Hematopoietic multipotent progenitor cell treated with erythropoietin and hydrocortisone succinate and interleukin-3 and kit ligand, for 17 days (in vitro differentiated cells): ENCODE measurements at regions not wholly inside any gene's neighbourhood (a gene's known extent, or its start where the extent isn't known, plus 50 kb on each side); places are given as distances from the start of the nearest gene placed in this dataset.
"Not testable (repeated sequence)": the region's sequence is repeated elsewhere in the genome, so short reads cannot be mapped to it uniquely, and the experiment has no call there.

Source experiments
- DNase-seq: peaks from one replicate; pipeline ENCODE4 v3.0.0-alpha.2; 2015; ENCODE audit warnings: low spot score

DNA sequence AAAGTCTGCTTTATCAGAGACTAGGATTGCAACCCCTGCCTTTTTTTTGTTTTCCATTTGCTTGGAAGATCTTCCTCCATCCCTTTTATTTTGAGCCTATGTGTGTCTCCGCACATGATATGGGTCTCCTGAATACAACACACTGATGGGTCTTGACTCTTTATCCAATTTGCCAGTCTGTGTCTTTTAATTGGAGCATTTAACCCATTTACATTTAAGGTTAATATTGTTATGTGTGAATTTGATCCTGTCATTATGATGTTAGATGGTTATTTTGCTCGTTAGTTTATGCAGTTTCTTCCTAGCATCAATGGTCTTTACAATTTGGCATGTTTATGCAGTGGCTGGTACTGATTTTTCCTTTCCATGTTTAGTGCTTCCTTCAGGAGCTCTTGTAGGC is 84.0 kb upstream of the B3GAT1 start:
- DNase-seq = not testable (repeated sequence)

DNA sequence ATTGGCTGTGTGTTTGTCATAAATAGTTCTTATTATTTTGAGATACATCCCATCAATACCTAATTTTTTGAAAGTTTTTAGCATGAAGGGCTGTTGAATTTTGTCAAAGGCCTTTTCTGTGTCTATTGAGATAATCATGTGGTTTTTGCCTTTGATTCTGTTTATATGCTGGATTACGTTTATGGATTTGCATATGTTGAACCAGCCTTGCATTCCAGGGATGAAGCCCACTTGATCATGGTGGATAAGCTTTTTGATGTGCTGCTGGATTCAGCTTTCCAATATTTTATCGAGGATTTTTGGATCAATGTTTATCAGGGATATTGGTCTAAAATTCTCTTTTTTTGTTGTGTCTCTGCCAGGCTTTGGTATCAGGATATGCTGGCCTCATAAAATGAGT is 82.4 kb upstream of the B3GAT1 start:
- not testable (repeated sequence) for DNase-seq

DNA sequence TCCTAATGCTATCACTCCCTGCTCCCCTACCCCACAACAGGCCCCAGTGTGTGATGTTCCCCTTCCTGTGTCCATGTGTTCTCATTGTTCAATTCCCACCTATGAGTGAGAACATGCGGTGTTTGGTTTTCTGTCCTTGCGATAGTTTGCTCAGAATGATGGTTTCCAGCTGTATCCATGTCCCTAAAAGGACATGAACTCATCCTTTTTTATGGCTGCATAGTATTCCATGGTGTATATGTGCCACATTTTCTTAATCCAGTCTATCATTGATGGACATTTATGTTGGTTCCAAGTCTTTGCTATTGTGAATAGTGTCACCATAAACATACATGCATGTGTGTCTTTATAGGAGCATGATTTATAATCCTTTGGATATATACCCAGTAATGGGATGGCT is 80.4 kb upstream of the B3GAT1 start:
- DNase-seq = not testable (repeated sequence)

DNA sequence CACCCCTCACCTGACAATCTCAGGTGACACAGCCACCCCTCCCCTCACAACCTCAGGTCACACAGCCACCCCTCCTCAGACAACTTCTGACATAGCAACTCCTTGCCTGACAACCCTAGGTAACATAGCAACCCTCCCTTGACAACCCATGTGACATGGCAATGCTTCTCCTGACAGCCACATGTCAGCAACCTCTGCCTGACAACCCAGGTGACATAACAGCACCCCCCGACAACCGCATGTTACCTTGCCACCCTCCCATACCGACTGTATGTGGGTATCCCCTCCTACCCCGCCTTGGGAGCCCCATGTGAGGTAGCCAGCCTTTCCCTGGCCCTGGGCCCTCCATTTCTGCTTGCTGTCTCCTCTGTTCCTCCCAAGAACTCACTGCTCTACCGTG is 77.7 kb upstream of the B3GAT1 start:
- DNase-seq = no peak

DNA sequence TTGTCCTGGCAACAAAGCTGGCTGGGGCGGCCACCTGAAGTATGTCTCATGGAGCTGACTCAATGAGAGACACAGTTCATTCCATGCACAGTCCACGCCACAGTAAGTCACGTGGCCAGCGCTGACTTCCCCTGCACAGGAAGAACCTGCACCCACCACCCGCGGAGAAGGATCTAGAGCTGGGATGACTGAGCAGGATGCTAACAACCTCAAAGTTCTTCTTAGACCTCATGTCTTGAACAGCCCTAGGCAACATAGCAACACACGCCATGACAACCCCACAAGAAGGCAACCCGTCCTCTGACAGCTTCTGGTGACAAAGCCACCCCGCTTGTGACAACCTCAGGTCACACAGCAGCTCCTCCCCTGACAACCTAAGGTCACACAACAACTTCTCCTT is 76.9 kb upstream of the B3GAT1 start:
- DNase-seq = no peak

DNA sequence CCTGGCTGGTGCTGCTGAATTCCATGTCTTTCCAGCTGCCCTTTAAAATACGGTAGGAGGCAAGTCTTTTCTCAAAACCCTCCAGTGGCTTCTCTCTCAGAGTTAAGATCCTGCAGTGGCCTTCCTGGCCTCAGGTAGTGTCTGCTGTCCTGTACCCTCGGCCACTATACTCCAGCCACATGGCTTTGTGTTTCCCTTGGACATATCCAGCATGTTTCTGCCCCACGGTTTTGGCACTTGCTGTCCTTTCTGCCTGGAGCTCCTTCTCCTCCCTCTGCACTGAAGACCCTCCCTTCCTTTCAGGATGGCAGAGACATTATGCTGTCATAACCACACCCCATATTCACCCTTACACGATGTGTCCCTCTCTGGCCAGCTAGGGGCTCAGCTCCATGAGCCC is 76.5 kb upstream of the B3GAT1 start:
- DNase-seq = no peak

DNA sequence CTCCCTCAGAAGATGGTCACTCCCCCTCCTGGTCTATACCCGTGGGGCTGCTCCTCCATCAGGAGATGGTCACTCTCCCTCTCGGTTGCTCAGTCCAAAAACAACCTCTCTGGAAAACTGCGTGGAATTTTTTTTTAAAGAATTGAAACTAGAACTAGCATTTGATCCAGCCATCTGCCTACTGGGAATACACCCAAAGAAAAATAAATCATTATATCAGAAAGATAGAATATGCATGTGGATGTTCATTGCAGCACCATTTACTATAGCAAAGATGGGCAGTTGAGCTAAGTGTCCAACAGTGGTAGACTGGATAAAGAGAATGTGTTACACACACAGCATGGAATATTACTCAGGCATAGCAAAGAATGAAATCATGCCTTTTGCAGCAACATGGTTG is 75.7 kb upstream of the B3GAT1 start:
- DNase-seq = no peak

DNA sequence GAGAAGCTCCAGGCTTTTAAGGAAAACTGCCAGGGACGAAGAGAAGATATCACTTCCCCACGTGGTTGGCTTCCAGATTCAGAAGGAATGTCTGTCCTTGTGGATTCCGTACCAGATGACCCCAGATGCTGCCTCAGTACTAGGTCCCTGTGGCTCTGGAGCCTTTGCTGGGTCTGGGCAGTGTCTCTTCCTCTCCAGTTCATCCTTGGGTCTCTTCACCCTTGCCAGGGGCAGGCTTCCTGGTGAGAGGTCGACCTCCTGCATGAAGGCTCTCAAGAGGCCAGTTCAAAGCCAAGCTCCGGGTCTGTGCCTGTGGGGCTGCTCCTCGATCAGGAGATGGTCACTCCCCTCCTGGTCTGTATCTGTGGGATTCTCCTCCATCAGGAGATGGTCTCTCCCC is 74.7 kb upstream of the B3GAT1 start:
- no peak for DNase-seq

DNA sequence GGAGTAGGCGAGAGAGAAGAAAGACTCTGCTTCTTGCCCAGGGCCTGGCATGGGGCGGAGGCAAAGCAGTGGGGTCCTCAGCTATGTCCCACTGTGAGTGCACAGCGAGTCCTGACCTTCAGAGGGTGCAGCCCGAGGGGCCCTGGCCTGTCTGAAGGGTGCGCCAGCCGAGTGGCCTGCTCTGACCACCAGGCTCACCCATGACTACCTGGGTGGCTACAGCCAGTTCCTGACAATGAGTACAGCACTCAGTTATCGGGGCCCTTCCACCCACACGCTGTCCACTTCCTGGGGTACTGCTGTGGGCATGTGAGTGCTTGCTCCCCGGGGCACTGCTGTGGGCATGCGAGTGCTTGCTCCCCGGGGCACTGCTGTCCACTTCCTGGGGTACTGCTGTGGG is 74.1 kb upstream of the B3GAT1 start:
- DNase-seq = no peak

DNA sequence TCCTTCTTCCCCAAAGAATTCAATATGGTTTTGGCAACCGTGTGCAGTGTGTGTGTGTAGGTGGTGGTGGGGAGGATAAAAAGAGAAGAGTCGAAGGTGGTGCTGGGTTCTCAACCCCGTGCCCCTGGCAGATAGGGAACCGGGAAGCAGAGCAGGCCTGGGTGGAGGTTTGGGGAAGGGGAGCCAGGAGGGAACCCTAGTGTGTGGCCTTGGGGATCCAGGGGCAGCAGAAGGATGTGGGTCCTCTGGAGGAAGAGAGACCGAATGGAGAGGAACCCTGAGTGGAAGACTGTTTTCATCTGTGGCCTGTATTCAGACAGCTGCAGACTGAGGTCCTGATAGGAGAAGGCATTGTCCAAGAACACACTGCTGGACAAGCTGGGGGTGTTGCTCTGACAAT is 73.3 kb upstream of the B3GAT1 start:
- DNase-seq = no peak

DNA sequence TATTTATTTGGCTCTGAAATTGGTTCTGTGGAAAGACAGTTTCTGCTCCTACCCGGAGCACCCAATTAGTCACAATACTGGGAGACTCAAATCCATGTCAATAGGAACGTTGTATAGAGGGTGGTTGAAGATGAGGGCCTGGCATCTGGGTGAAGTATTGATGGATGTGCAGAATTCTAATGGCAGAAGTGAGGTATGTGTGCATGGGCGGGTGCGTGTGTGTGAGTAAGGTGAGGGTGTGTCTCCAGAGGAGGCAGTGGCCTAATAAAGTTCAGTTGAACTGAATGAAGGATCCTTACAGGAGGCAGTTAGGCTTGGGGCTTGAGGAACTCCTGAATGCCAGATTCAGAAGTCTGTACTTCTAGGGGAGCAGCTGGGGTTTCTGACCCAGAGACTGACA is 71.8 kb upstream of the B3GAT1 start:
- DNase-seq = no peak

DNA sequence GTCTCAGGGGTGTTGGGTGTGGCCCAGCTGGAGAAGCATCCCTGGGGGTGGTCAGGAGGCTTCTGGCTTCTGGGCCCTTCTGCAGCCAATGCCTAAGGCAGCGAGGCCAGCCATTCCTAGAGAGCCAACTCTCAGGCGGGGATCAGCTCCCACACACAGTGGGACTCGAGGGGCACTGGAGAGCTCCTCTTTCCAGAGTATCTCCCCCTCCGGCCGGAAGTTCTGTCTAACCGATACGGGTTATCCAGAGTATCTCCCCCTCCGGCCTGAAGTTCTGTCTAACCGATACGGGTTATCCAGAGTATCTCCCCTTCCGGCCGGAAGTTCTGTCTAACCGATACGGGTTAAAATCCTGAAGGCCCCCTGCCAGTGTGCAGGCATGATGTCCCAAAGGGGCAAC is 71.2 kb upstream of the B3GAT1 start:
- DNase-seq = no peak

DNA sequence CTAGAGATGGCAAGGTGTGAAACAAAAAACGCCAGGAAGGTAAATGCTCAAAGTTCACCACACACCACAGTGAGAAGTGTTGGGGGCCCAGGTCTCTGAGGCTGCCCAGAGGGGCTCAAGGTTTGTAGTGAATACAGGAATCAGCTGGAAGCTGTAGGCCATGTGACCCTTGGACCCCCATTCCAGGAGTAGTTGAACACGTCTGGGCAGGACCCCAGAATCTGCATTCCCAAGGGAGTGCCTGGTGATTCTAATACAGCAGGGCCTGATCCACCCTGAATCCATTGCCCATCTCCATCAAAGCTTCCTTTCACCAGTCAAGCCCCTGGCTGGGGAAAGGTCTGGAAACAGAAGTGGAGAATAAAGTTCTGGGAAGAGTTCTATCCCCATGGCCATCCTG is 70.8 kb upstream of the B3GAT1 start:
- DNase-seq = no peak

DNA sequence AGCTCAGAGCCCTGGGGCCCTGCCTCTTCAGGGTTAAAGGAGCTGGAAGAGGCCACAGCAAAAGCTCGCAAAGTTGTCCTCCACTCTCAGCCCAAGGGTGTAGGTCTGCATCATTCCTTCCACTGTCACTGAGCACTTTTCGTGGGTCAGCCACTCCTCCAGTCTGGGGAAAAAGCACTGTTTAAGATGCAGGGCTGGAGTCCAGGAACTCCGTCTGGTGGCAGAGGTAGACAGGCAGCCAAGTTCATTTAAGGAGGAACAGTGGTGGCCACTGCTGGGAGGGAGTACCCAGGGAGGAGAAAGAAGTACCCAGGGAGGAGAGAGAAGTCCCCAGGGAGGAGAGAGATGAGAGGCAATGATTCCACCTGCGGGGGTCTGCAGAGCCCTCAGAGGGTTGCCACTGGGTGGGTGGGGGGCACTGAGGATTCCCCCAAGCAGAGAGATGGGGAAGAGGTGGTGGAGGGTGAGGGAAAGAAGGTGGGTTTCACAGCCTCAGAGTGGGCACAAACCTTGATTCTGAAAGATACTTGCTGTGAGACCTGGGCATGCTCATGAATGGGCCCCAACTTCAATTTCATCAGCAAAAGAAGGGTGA is 70.0 kb upstream of the B3GAT1 start:
- no peak for DNase-seq

DNA sequence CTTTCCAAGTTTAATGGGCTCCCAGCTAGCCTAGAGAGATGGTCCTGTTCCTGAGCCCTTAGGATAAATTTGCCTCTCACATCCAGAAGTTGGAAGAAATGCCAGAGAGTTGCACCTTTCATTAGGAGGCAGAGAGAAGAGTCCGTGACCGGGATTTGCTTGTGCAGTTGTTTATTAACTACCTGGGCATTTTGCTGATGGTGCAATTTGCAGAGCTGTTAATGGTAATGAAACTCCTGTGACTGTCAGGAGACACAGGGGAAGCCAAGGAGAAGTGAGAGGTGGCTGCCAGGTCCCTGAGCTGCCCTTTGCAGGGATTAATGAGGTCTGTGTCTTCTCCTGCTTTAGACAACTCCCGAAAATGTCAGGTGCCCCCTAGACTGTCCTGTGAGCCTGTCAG is 69.1 kb upstream of the B3GAT1 start:
- no peak for DNase-seq

DNA sequence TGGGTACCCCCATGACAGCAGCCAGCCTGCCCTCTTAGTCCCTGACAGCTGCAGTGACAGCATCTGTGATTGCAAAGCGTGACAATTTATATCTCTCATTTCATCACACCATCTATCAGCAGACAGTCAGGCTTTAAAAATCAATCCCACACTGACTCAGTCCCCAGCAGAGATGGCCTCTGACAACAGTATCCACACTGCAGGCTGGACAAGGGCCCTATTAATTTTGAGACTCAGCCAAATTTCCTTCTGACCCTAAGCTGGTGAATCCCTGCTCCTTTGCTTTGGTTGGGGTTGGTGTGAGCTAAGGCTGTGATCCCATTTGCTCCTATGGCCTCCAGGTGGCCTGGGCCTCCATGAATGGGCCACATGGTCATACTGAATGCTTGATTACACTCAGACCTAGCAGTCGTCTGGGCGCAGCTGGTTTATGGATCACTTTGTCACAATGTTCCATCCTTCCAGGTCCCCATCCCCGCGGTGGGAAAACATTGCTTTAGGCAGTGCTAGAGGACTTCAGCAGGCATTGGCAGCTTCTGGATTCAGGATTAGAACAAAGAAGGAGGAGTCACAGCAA is 68.2 kb upstream of the B3GAT1 start:
- DNase-seq = no peak

DNA sequence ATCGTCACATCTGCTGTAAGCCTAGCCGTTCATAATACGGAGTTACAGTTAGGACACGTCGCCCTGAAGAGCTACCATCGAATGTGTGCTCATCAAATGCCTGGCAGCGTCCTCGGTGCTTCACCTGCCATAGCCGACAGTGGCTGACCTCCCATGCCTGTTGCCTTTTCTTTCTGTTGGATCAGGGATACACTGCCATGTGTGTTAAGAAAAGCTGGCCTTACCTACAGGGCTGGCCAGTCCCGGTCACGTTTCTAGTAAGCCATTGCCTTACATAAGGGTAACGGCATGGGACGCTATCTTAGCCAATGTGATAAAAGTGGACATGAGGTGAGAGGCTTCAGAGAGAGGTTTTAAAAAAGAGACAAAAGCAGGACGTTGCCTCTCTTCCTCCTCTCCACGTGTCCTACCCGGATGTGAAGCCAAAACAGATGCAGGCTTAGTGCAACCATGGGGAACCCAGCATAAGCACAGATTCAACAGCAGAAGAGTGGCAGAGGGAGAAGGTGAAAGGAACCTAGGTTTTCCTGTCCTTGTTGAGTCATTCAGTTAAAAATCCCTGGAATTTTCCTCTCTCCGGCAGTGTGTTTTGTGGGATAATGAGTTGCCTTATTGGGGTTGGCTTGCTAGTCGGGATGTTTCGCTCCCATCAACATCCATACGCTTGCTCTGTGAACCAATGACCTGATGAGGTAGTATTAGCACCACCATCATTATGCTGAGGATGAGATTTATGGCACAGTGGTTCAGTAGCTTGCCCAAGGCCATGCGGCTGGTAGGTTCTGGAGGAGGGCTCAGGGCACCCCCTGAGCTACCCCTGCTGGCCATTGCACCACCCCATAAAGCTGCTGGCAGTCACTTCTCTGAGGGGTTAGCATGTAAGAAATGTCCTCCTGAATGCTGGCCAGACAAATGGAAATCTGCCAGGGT is 67.4 kb upstream of the B3GAT1 start:
- no peak for DNase-seq

DNA sequence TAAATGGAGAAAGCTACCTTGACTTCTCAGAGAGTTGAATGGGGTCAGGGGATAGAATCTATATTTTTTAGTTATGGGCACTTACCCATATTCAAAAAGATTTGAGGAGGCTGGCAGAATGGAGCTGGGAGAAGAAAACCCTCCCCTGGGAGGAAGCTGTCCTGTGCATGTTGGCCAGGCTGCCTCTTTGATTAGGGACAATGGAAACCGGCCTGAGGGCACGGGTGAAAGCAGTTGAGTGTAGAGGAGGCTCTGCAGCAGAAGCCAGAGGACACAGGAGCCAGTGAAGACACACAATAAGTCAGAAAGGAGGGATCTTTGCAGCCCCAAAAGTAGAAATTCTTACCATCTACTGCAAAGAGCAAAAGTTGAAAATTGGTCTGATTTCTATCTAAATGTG is 66.6 kb upstream of the B3GAT1 start:
- no peak for DNase-seq

DNA sequence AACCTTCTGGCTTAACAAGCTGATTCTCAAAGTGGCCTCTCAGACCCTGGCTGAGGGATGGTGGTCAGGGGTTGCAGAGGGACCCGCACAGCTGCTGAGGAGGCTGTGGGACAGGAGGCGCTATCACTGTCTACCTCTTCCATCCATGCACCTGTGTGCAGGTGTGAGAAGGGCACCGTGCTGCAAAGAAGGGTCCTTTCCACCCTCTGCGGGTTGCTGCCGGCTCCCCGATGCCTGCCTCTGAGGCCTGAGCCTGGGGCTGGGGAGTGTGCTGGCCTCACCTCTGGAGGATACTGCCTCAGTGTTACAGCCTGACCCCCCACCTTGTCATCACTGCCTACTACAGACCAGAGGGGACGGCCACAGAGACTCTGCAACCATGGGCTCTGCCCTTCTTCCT is 66.1 kb upstream of the B3GAT1 start:
- no peak for DNase-seq

DNA sequence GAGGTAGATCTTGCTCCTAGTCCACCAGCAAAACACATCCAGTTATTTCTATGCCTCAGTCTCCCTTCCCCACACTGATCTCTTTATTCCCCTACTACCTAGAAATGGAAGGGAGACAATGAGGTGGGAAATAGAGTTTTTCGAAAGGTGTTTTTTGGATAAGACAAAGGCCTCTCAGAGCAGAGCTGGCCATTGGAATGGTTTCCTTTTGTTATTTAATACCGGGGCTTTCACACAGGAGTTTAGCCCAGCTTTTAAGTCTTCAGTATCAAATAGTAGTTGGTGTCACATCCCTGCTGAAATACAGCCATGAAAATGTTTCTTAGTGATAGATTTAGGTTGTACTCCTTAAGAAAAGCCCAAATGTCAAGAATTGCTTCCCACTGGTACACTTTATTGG is 65.4 kb upstream of the B3GAT1 start:
- no peak for DNase-seq

DNA sequence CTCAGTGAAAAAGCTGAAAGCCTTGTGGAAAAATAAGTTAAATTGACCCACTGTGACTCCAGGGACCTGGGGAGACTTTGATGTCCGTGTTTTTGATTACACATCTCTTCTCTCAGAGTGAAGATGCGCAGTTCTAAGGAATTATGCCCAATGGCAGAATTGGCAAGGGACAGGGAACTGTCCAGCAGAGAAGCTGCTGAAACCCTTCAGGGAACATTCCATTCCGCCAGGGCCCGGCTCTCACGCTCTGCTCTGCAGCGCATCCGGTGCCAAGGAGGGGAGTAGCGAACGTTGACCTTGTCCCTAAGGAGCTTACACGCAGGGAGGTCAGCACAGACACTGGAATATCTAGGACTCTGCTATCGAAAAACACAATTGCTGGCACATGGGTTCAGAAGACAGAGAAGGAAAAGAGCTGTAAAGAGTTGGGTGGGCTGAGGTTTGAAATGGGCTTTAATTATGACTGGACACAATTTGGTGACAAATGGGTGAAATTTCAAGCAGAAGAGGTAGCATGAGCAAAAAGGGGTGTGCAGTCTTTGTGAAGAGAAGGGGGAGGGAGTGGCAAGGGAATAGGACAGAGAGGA is 64.5 kb upstream of the B3GAT1 start:
- DNase-seq = no peak

DNA sequence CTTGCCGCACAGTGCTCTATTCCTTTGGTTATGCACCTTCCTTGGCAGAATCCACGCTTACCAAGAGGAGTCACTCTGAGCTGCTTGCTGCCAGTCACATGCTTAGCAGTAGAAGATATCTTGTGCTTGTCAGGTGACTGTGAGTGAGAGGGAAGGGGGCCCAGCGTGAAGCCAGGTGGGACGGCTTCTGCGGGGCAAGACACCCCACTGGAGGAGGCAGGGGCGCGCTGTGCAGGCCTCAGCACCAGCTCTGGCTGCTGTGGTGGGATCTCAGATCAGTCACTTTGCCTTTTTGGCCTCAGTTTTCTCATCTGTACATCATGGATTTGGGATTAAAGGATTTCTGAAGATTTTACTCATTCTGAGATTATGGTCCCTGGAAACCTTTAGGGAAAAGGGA is 63.9 kb upstream of the B3GAT1 start:
- DNase-seq = no peak

DNA sequence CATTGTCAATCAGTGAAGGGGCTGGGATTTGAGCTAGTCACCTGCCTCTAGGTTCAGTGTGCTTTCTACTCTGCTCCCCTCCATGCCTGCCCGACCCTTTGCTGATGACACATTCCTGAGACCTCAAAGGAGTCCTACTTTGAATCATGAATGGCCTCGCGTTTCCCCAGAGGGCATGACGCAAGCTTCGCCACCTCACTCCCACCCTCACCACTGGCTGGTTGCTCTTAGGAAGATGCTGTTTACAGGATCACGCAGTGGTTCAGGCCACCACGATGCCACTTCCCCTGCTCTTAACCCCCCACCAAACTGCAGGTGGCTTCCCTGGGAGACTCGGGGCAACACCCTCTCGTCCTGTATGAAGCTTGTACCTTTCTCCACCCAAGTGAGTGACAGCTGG is 62.9 kb upstream of the B3GAT1 start:
- DNase-seq = no peak
